H1 (cell line): ENCODE measurements at regions not wholly inside any gene's neighbourhood (a gene's known extent, or its start where the extent isn't known, plus 50 kb on each side); places are given as distances from the start of the nearest gene placed in this dataset.

Experiments
- CTCF ChIA-PET: fragments of 300-600 bp; sonication (Branson Sonifier 250); formaldehyde crosslinking; loops from one replicate; lab custom pipeline; 2021; ENCODE audit not compliant: partially characterized antibody; lab: Charles Lee
- POLR2A ChIA-PET: fragments of 300-600 bp; sonication (Branson Sonifier 250); formaldehyde crosslinking; loops from one replicate; lab custom pipeline; 2021; ENCODE audit warnings: inconsistent platforms; ENCODE audit not compliant: partially characterized antibody; lab: Charles Lee
- DNase-seq, 2 experiments: peaks; one replicate each; pipeline versions ENCODE4 v3.0.0 to v3.0.0-alpha.2; 2010 to 2022; ENCODE audit warnings: low spot score in 2 of 2, low read depth in 1 of 2, mixed read lengths in 1 of 2
- FAIRE-seq: peaks from 2 replicates; lab custom pipeline; 2011; peaks lifted over from hg19 to GRCh38; lab: Jason Lieb, UNC
- H2AFZ ChIP-seq: 2 replicates; pipeline ENCODE4 v1.8.1; 2012; ENCODE audit warnings: low read length, inconsistent platforms
- H2AK5ac ChIP-seq: 2 replicates; pipeline ENCODE4 v1.6.1; 2013; ENCODE audit warnings: low read depth, low read length
- H2BK120ac ChIP-seq: replicated peaks from 2 replicates; pipeline ENCODE3; 2013; ENCODE audit warnings: low read depth, low read length, inconsistent platforms
- H2BK12ac ChIP-seq: 2 replicates; pipeline ENCODE4 v1.6.1; 2013; ENCODE audit warnings: low read depth, low read length
- H2BK15ac ChIP-seq: 2 replicates; pipeline ENCODE4 v1.6.1; 2013; ENCODE audit warnings: low read length
- H2BK20ac ChIP-seq: 2 replicates; pipeline ENCODE4 v1.6.1; 2013; ENCODE audit warnings: low read length
- H2BK5ac ChIP-seq: 2 replicates; pipeline ENCODE4 v1.6.1; 2013; ENCODE audit warnings: low read depth, low read length
- H3K14ac ChIP-seq: 2 replicates; pipeline ENCODE4 v1.6.1; 2013; ENCODE audit warnings: inconsistent platforms; ENCODE audit not compliant: insufficient read length
- H3K18ac ChIP-seq: 2 replicates; pipeline ENCODE4 v1.6.1; 2013; ENCODE audit warnings: low read length; ENCODE audit errors: extremely low read depth
- H3K23ac ChIP-seq: 2 replicates; pipeline ENCODE4 v1.6.1; 2013; ENCODE audit warnings: inconsistent platforms; ENCODE audit not compliant: insufficient read length
- H3K23me2 ChIP-seq: 2 replicates; pipeline ENCODE4 v1.6.1; 2013; ENCODE audit warnings: low read depth, low read length
- H3K27ac ChIP-seq: 2 replicates; pipeline ENCODE4 v1.6.1; 2011; ENCODE audit warnings: low read depth, low read length, inconsistent platforms
- H3K27me3 ChIP-seq, 4 experiments: replicated peaks in 1 of 4; 1 replicate in 1 of 4; 2 replicates in 3 of 4; pipeline versions ENCODE4 v1.6.1 to v1.8.1; 2011 to 2013; ENCODE audit warnings: low read length in 3 of 4, mild to moderate bottlenecking in 3 of 4, inconsistent platforms in 2 of 4, mixed read lengths in 2 of 4, moderate library complexity in 1 of 4; ENCODE audit not compliant: control insufficient read depth in 3 of 4, insufficient read depth in 3 of 4; ENCODE audit errors: extremely low read depth in 1 of 4
- H3K36me3 ChIP-seq, 4 experiments: 2 replicates each; pipeline versions ENCODE4 v1.6.1 to v1.8.1; 2011 to 2013; ENCODE audit warnings: mild to moderate bottlenecking in 4 of 4, low read length in 3 of 4, moderate library complexity in 2 of 4, control low read depth in 1 of 4, inconsistent platforms in 1 of 4; ENCODE audit not compliant: insufficient read depth in 4 of 4, control insufficient read depth in 2 of 4
- H3K4ac ChIP-seq: replicated peaks from 2 replicates; pipeline ENCODE3; 2013; ENCODE audit warnings: low read length, low read depth, mixed read lengths, inconsistent platforms; ENCODE audit not compliant: insufficient read length
- H3K4me1 ChIP-seq, 4 experiments: replicated peaks in 1 of 4; 1 replicate in 1 of 4; 2 replicates in 3 of 4; pipeline versions ENCODE4 v1.6.1 to v1.8.1; 2011 to 2013; ENCODE audit warnings: low read length in 3 of 4, inconsistent platforms in 2 of 4, mixed read lengths in 1 of 4; ENCODE audit not compliant: insufficient read depth in 4 of 4, control insufficient read depth in 3 of 4
- H3K4me2 ChIP-seq, 2 experiments: 2 replicates each; pipeline versions ENCODE4 v1.6.1 to v1.8.1; 2011 to 2013; ENCODE audit warnings: low read depth in 2 of 2, low read length in 2 of 2, control low read depth in 1 of 2, inconsistent platforms in 1 of 2, mild to moderate bottlenecking in 1 of 2; ENCODE audit not compliant: insufficient read depth in 1 of 2
- H3K4me3 ChIP-seq, 4 experiments: fragments of 200-600, 300-600 bp in 1 of 4; sonication (generic), shearing (Covaris generic), sonication (Bioruptor Twin) in 1 of 4; 2 replicates each; pipeline versions ENCODE4 v1.5.1 to v1.8.1; 2011 to 2016; ENCODE audit warnings: low read length in 4 of 4, low read depth in 3 of 4, control low read depth in 2 of 4, inconsistent platforms in 2 of 4, mild to moderate bottlenecking in 2 of 4, mixed read lengths in 1 of 4, moderate library complexity in 1 of 4; ENCODE audit not compliant: insufficient read depth in 2 of 4; ENCODE audit errors: extremely low read depth in 1 of 4
- H3K56ac ChIP-seq: replicated peaks from 2 replicates; pipeline ENCODE3; 2013; ENCODE audit warnings: low read depth, mild to moderate bottlenecking, mixed read lengths, low read length, inconsistent platforms; ENCODE audit not compliant: insufficient read length
- H3K79me1 ChIP-seq: 2 replicates; pipeline ENCODE4 v1.6.1; 2013; ENCODE audit warnings: low read depth, low read length, control low read depth
- H3K79me2 ChIP-seq, 2 experiments: 2 replicates each; pipeline versions ENCODE4 v1.6.1 to v1.8.1; 2012 to 2013; ENCODE audit warnings: low read length in 2 of 2, mild to moderate bottlenecking in 2 of 2, inconsistent platforms in 1 of 2; ENCODE audit not compliant: insufficient read depth in 2 of 2, control insufficient read depth in 1 of 2
- H3K9ac ChIP-seq, 4 experiments: replicated peaks in 1 of 4; 1 replicate in 1 of 4; 2 replicates in 3 of 4; pipeline versions ENCODE4 v1.6.1 to v1.8.1; 2011 to 2013; ENCODE audit warnings: low read depth in 3 of 4, low read length in 3 of 4, control low read depth in 2 of 4, mild to moderate bottlenecking in 2 of 4, moderate library complexity in 2 of 4, inconsistent platforms in 1 of 4; ENCODE audit errors: extremely low read depth in 1 of 4
- H3K9me3 ChIP-seq, 2 experiments: 2 replicates each; pipeline versions ENCODE4 v1.6.1 to v1.8.1; 2012 to 2013; ENCODE audit warnings: mild to moderate bottlenecking in 2 of 2, moderate library complexity in 2 of 2, control low read depth in 1 of 2, inconsistent platforms in 1 of 2, low read depth in 1 of 2, low read length in 1 of 2, mixed read lengths in 1 of 2; ENCODE audit not compliant: insufficient read depth in 2 of 2
- H4K20me1 ChIP-seq, 2 experiments: replicated peaks in 1 of 2; 2 replicates each; pipeline versions ENCODE3 to v1.8.1; 2011 to 2013; ENCODE audit warnings: inconsistent platforms in 2 of 2, low read length in 2 of 2, mild to moderate bottlenecking in 1 of 2; ENCODE audit not compliant: insufficient read depth in 2 of 2, control insufficient read depth in 1 of 2
- H4K5ac ChIP-seq: 2 replicates; pipeline ENCODE4 v1.6.1; 2013; ENCODE audit warnings: low read length, low read depth, mixed read lengths, inconsistent platforms; ENCODE audit not compliant: insufficient read length
- H4K8ac ChIP-seq: 2 replicates; pipeline ENCODE4 v1.8.0; 2013; ENCODE audit warnings: mild to moderate bottlenecking, moderate library complexity, low read length, inconsistent platforms; ENCODE audit not compliant: insufficient read depth; ENCODE audit errors: extremely low read depth
- H4K91ac ChIP-seq: replicated peaks from 2 replicates; pipeline ENCODE3; 2013; ENCODE audit warnings: low read length, mixed read lengths, inconsistent platforms; ENCODE audit not compliant: insufficient read length
- POLR2AphosphoS5 ChIP-seq: IDR thresholded peaks from 2 replicates; pipeline ENCODE4 v1.6.1; 2011; ENCODE audit warnings: low read depth, low read length
- WGBS, 2 experiments: shearing (Covaris generic) in 1 of 2; methylation state at CpG; one replicate each; pipeline versions ENCODE4 v1.1.6 to v1.1.7; 2013 to 2015; ENCODE audit warnings: low lambda C conversion rate in 2 of 2, mixed read lengths in 2 of 2, inconsistent platforms in 1 of 2, low coverage in 1 of 2, missing lambda C conversion rate in 1 of 2; ENCODE audit not compliant: insufficient replicate concordance in 2 of 2, insufficient coverage in 1 of 2, insufficient read length in 1 of 2; ENCODE audit errors: extremely low coverage in 1 of 2, missing lambda C conversion rate in 1 of 2; 5-methylcytosine and 5-hydroxymethylcytosine counted together

DNA sequence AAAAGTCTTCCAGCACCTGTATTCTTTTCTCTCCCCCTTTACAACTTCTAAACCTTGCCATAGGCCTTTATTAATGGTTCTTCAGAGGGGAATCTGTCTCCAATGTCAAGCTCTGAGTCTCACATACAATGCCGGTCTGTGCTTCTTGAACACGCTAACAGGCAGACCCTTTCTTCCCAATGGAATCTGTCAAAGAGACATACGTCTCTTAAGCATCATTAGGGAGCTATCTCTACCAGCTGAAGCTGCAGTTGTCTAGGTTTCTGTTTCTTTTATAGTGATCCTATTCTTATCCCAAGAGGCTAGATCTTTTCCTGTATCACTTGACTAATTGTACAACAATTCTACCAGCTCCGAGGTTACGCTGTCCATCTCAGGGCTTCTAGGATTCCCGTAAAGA lies 560.8 kb upstream of the NBEA start:
- Histone ChIP-seq H3K4ac (no peak overlapping the region), H4K91ac (no peak overlapping the region), H3K27me3 (no peaks in the 10 kb centered on the region), H3K4me2 (no peak overlapping the region), H2BK5ac (no peak overlapping the region), H4K20me1 (no peaks in the 10 kb centered on the region), H2BK20ac (no peak overlapping the region), H2BK12ac (no peak overlapping the region), H3K79me1 (no peaks in the 10 kb centered on the region), H2AK5ac (no peak overlapping the region), H3K14ac (no peak overlapping the region), H3K79me2 (no peaks in the 10 kb centered on the region), H3K9me3 (no peaks in the 10 kb centered on the region; a peak in 1 of 4 replicates), H3K9ac (no peak overlapping the region), H3K23me2 (no peaks in the 10 kb centered on the region), H3K18ac (no peak overlapping the region), H3K4me3 (no peak overlapping the region), H2BK120ac (no peak overlapping the region), H3K4me1 (peaks cover 0 to 6% (median 1%) of the 10 kb centered on the region in 4 experiments; a peak in 5 of 7 replicates), H3K36me3 (no peaks in the 10 kb centered on the region), H2AFZ (no peak overlapping the region), H2BK15ac (no peak overlapping the region), H3K27ac (no peak overlapping the region), H4K5ac (no peak overlapping the region), H3K23ac (no peak overlapping the region), H3K56ac (no peak overlapping the region), H4K8ac (no peak overlapping the region)
- no peak for FAIRE-seq
- POLR2A ChIA-PET, result no interaction called here
- TF ChIP-seq POLR2AphosphoS5, result no peak
- CTCF ChIA-PET, result no interaction called here
- WGBS, 2 experiments, result 90% methylated on average over 6 of the region's 6 CpGs; no CpG with 5 or more reads in 1 of the 2 experiments
- no peak for DNase-seq
